Bronchial epithelial cell (primary cell): ENCODE measurements at regions not wholly inside any gene's neighbourhood (a gene's known extent, or its start where the extent isn't known, plus 50 kb on each side); places are given as distances from the start of the nearest gene placed in this dataset.

Source experiments
- DNase-seq: peaks from one replicate; pipeline ENCODE4 v3.0.0-alpha.2; 2010; ENCODE audit warnings: low read depth
- FAIRE-seq: peaks from 2 replicates; lab custom pipeline; 2011; peaks lifted over from hg19 to GRCh38; lab: Jason Lieb, UNC
- H3K27me3 ChIP-seq: 2 replicates; pipeline ENCODE4 v1.5.1; 2011; ENCODE audit warnings: low read length; ENCODE audit not compliant: control insufficient read depth, insufficient read depth
- H3K36me3 ChIP-seq: 2 replicates; pipeline ENCODE4 v1.5.1; 2011; ENCODE audit warnings: low read length; ENCODE audit not compliant: control insufficient read depth, insufficient read depth
- H3K4me3 ChIP-seq: 2 replicates; pipeline ENCODE4 v1.5.1; 2011; ENCODE audit warnings: mild to moderate bottlenecking, low read depth, low read length, control low read depth
- TF ChIP-seq, protein P1 (sequence below): IDR thresholded peaks from 2 replicates; pipeline ENCODE4 v1.5.1; 2011; ENCODE audit warnings: mild to moderate bottlenecking, moderate library complexity, low read length, control low read depth, inconsistent platforms; ENCODE audit not compliant: insufficient read depth, severe bottlenecking

DNA sequence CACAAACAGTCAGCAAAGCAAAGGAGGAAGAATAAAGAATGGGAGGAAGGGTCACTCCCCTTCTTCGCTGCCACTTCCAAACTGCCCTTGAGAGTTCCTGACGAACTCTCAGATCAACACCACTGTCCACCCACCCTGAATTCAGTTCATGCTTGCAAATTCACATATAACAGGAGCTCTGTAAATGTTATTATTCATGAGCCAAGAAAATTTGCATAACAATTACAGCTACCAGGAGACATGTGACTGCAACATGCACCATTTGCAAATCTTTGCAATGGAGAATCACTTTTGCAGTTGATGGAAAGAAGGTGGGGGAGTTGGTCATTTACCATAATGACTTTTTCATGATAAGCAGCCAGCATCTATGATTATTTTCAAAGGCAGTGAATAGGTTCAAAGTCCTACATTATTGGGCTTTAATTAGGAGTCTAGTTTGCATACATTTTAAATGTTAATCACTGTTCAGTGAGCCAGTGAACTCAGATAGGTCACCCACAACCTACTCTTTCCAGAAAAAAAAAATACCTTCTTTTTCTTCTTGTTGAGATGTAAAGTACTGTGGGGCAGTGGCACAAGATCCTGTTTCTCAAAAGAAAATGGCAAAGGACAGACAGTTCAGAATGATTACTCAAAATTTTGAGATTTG lies 149.7 kb downstream of the CAAP1 start:
- FAIRE-seq = no peak

DNA sequence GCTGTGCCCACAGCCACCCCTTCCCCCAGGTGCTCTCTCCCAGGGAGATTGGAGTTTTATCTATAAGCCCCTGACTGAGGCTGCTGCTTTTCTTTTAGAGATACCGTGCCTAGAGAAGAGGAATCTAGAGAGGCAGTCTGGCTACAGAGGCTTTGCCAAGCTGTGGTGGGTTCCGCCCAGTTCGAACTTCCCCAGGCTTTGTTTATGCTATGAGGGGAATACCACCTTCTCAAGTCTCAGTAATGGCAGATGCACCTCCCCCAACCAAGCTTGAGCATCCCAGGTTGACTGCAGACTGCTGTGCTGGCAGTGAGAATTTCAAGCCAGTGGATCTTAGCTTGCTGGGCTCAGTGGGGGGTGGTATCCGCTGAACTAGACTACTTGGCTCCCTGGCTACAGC lies 157.4 kb downstream of the CAAP1 start:
- no peak for DNase-seq
- TF ChIP-seq, protein P1, sequence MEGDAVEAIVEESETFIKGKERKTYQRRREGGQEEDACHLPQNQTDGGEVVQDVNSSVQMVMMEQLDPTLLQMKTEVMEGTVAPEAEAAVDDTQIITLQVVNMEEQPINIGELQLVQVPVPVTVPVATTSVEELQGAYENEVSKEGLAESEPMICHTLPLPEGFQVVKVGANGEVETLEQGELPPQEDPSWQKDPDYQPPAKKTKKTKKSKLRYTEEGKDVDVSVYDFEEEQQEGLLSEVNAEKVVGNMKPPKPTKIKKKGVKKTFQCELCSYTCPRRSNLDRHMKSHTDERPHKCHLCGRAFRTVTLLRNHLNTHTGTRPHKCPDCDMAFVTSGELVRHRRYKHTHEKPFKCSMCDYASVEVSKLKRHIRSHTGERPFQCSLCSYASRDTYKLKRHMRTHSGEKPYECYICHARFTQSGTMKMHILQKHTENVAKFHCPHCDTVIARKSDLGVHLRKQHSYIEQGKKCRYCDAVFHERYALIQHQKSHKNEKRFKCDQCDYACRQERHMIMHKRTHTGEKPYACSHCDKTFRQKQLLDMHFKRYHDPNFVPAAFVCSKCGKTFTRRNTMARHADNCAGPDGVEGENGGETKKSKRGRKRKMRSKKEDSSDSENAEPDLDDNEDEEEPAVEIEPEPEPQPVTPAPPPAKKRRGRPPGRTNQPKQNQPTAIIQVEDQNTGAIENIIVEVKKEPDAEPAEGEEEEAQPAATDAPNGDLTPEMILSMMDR = no peak
- Histone ChIP-seq H3K4me3 (no peak overlapping the region), H3K27me3 (no peaks in the 10 kb centered on the region), H3K36me3 (no peaks in the 10 kb centered on the region)
- no peak for FAIRE-seq

More for the DNA sequence above, 149.7 kb downstream of the CAAP1 start:
- no peaks in the 10 kb centered on the region for H3K36me3 ChIP-seq
- no peak for DNase-seq
- peaks cover 2% of the 10 kb centered on the region for H3K27me3 ChIP-seq
- no peak overlapping the region for H3K4me3 ChIP-seq
- TF ChIP-seq, protein P1 = no peak

GRCh38 chr9:26729187-26729586 lies 163.4 kb downstream of the CAAP1 start:
- TF ChIP-seq, protein P1 = no peak
- no peak for DNase-seq
- FAIRE-seq = no peak
- H3K27me3 ChIP-seq = no peaks in the 10 kb centered on the region
- H3K36me3 ChIP-seq = no peaks in the 10 kb centered on the region
- no peak overlapping the region for H3K4me3 ChIP-seq

DNA sequence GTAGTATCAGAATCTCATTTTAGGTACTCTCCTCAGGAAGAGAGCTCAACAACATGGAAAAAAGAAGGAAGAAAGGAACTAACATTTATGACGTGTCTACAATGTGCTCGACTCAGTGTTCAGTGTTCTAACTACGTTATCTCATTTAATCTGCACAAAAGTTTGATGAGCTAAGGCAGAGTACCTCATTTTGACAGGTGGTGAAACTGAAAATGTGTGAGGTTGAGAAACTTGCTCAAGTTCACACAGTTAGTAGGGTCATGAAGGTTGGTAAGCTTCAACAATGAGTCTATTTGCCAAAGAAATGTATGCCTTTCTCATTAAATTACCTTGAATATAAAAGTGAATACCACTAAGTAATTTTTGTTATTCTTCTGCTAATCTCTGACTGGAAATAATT lies 165.1 kb downstream of the CAAP1 start:
- TF ChIP-seq, protein P1 = no peak
- H3K27me3 ChIP-seq = no peaks in the 10 kb centered on the region
- DNase-seq (no peak), FAIRE-seq (no peak)
- H3K4me3 ChIP-seq = no peak overlapping the region
- H3K36me3 ChIP-seq = no peaks in the 10 kb centered on the region

- Histone ChIP-seq H3K27me3 (peaks cover 3% of the 10 kb centered on the region), H3K36me3 (no peaks in the 10 kb centered on the region), H3K4me3 (no peak overlapping the region)
- FAIRE-seq (no peak), DNase-seq (peak; percentile 31)
- TF ChIP-seq, protein P1 = no peak
These were observed 167.0 kb downstream of the CAAP1 start for GRCh38 chr9:26725573-26725972.

GRCh38 chr9:26723486-26723885 lies 169.1 kb downstream of the CAAP1 start:
- H3K36me3 ChIP-seq = no peaks in the 10 kb centered on the region
- TF ChIP-seq, protein P1 = peak; percentile 60
- no peak overlapping the region for H3K4me3 ChIP-seq
- peaks cover 3% of the 10 kb centered on the region for H3K27me3 ChIP-seq
- DNase-seq = peak; percentile 28
- no peak for FAIRE-seq
